ENCODE measurements at regions not wholly inside any gene's neighbourhood (a gene's known extent, or its start where the extent isn't known, plus 50 kb on each side); places are given as distances from the start of the nearest gene placed in this dataset.

GRCh38 chr7:17471325-17471724 is 172.9 kb downstream of the AHR start:
- no peak for TF ChIP-seq CTCF (conservative IDR thresholded peaks at IDR 0.05)
- TF ChIP-seq EZH2 (IDR thresholded peaks at IDR 0.05; ENCODE audit: low read depth) = no peak

Data from PC-9 (cell line).